ENCODE measurements at regions not wholly inside any gene's neighbourhood (a gene's known extent, or its start where the extent isn't known, plus 50 kb on each side); places are given as distances from the start of the nearest gene placed in this dataset.
A peak's percentile ranks its signal among the peaks of the same experiment; 100 is the strongest.

DNA sequence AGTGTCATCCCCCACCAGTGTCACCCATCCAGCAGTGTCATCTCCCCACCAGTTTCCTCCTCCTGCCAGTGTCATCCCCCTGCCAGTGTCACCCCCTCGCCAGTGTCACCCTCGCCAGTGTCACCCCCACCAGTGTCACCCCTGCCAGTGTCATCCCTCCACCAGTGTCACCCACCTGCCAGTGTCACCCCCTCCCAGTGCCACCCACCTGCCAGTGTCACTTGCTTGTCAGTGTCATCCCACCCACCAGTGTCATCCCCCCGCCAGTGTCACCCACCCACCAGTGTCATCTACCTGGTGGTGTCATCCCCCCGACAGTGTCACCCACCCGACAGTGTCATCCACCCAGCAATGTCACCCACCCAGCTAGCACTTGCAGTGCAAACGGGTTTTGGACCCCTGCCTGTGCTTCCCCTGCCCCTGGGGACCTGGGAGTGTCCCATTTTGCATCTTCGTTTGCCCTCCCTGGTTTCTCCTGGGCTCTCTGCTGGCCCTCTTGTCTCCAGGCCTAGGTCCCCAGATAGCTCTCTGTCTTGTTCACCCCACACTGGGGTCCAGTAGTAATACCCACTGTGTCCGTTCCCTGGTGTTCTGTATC lies 99.8 kb upstream of the PRR20G start:
- no peaks in the 10 kb centered on the region for H3K27me3 ChIP-seq (ENCODE audit: control insufficient read depth, insufficient read depth, low read length)
- no peak overlapping the region for H3K4me3 ChIP-seq (ENCODE audit: low read depth, low read length)
- H3K4me1 ChIP-seq (ENCODE audit: control insufficient read depth, insufficient read depth, low read length), result peaks cover 20% of the 10 kb centered on the region
- no peak for DNase-seq (ENCODE audit: low read depth in 4 of 6, low spot score in 6 of 6)
- no peaks in the 10 kb centered on the region for H3K36me3 ChIP-seq (ENCODE audit: control insufficient read depth, insufficient read depth, low read length)
- H3K9me3 ChIP-seq (ENCODE audit: control insufficient read depth, insufficient read depth, low read length), result no peaks in the 10 kb centered on the region
- 93% methylated on average over 8 of the region's 8 CpGs for WGBS (ENCODE audit: insufficient coverage)
- no peak overlapping the region for H3K27ac ChIP-seq (ENCODE audit: low read depth, low read length)

GRCh38 chr3:127387119-127387518 lies 99.3 kb upstream of the PRR20G start:
- no peaks in the 10 kb centered on the region for H3K27me3 ChIP-seq (ENCODE audit: control insufficient read depth, insufficient read depth, low read length)
- peaks cover 15% of the 10 kb centered on the region for H3K4me1 ChIP-seq (ENCODE audit: control insufficient read depth, insufficient read depth, low read length)
- H3K9me3 ChIP-seq (ENCODE audit: control insufficient read depth, insufficient read depth, low read length), result no peaks in the 10 kb centered on the region
- H3K36me3 ChIP-seq (ENCODE audit: control insufficient read depth, insufficient read depth, low read length), result no peaks in the 10 kb centered on the region
- no peak overlapping the region for H3K4me3 ChIP-seq (ENCODE audit: low read depth, low read length)
- no peak overlapping the region for H3K27ac ChIP-seq (ENCODE audit: low read depth, low read length)
- 100% methylated on average over 1 of the region's 8 CpGs for WGBS (ENCODE audit: insufficient coverage)
- no peak for DNase-seq (ENCODE audit: low read depth in 4 of 6, low spot score in 6 of 6)

DNA sequence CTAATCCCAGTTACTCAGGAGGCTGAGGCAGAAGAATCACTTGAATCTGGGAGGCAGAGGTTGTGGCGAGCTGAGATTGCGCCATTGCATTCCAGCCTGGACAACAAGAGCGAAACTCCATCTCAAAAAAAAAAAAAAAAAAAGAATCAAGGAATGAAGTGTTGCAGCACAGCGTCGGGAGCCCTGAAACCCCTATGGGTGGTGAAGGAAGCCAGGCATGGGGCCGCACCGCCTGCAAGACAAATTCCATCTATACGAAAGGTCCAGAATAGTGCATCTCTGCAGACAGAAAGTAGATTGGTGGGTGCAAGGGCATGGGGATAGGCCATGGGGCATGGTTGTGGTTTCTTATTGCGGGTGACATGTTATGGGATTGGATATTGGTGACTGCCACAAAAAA lies 98.6 kb upstream of the PRR20G start:
- WGBS (ENCODE audit: insufficient coverage), result 96% methylated on average over 5 of the region's 9 CpGs
- Histone ChIP-seq H3K27ac (ENCODE audit: low read depth, low read length) (no peak overlapping the region), H3K9me3 (ENCODE audit: control insufficient read depth, insufficient read depth, low read length) (no peaks in the 10 kb centered on the region), H3K27me3 (ENCODE audit: control insufficient read depth, insufficient read depth, low read length) (no peaks in the 10 kb centered on the region), H3K4me3 (ENCODE audit: low read depth, low read length) (no peak overlapping the region), H3K4me1 (ENCODE audit: control insufficient read depth, insufficient read depth, low read length) (peaks cover 9% of the 10 kb centered on the region), H3K36me3 (ENCODE audit: control insufficient read depth, insufficient read depth, low read length) (no peaks in the 10 kb centered on the region)
- no peak for DNase-seq (ENCODE audit: low read depth in 4 of 6, low spot score in 6 of 6)

DNA sequence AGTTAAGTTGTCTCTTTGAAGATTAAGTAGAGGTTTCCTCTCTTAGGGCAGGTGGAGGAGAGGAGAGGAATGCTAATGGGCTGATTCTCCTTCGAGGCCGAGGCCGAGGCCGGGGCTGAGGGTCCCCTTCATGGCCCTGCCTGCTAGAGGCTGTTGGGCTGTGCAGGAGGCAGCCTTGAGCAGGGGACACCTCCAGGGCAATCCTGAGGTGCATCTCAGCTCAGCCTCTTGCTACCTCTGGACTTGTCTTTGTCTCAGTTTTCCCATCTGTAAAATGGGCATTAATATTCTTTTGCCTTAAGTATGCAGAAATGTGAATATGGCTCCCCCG lies 97.7 kb upstream of the PRR20G start:
- peaks cover 7% of the 10 kb centered on the region for H3K4me1 ChIP-seq (ENCODE audit: control insufficient read depth, insufficient read depth, low read length)
- H3K27me3 ChIP-seq (ENCODE audit: control insufficient read depth, insufficient read depth, low read length), result no peaks in the 10 kb centered on the region
- DNase-seq (ENCODE audit: low read depth in 4 of 6, low spot score in 6 of 6), result no peak
- 89% methylated on average over 4 of the region's 5 CpGs for WGBS (ENCODE audit: insufficient coverage)
- no peak overlapping the region for H3K4me3 ChIP-seq (ENCODE audit: low read depth, low read length)
- no peaks in the 10 kb centered on the region for H3K9me3 ChIP-seq (ENCODE audit: control insufficient read depth, insufficient read depth, low read length)
- no peaks in the 10 kb centered on the region for H3K36me3 ChIP-seq (ENCODE audit: control insufficient read depth, insufficient read depth, low read length)
- no peak overlapping the region for H3K27ac ChIP-seq (ENCODE audit: low read depth, low read length)

GRCh38 chr3:127384717-127385539 lies 97.1 kb upstream of the PRR20G start:
- Histone ChIP-seq H3K36me3 (ENCODE audit: control insufficient read depth, insufficient read depth, low read length) (no peaks in the 10 kb centered on the region), H3K27ac (ENCODE audit: low read depth, low read length) (no peak overlapping the region), H3K27me3 (ENCODE audit: control insufficient read depth, insufficient read depth, low read length) (no peaks in the 10 kb centered on the region), H3K4me3 (ENCODE audit: low read depth, low read length) (no peak overlapping the region), H3K4me1 (ENCODE audit: control insufficient read depth, insufficient read depth, low read length) (peaks cover 7% of the 10 kb centered on the region), H3K9me3 (ENCODE audit: control insufficient read depth, insufficient read depth, low read length) (no peaks in the 10 kb centered on the region)
- WGBS (ENCODE audit: insufficient coverage), result 73% methylated on average over 13 of the region's 18 CpGs
- DNase-seq (ENCODE audit: low read depth in 4 of 6, low spot score in 6 of 6), result no peak

- DNase-seq (ENCODE audit: low read depth in 4 of 6, low spot score in 6 of 6), result no peak
- H3K27me3 ChIP-seq (ENCODE audit: control insufficient read depth, insufficient read depth, low read length), result no peaks in the 10 kb centered on the region
- 80% methylated on average over 4 of the region's 10 CpGs for WGBS (ENCODE audit: insufficient coverage)
- no peak overlapping the region for H3K27ac ChIP-seq (ENCODE audit: low read depth, low read length)
- no peaks in the 10 kb centered on the region for H3K36me3 ChIP-seq (ENCODE audit: control insufficient read depth, insufficient read depth, low read length)
- no peaks in the 10 kb centered on the region for H3K9me3 ChIP-seq (ENCODE audit: control insufficient read depth, insufficient read depth, low read length)
- peaks cover 7% of the 10 kb centered on the region for H3K4me1 ChIP-seq (ENCODE audit: control insufficient read depth, insufficient read depth, low read length)
- no peak overlapping the region for H3K4me3 ChIP-seq (ENCODE audit: low read depth, low read length)
Observed at GRCh38 chr3:127383656-127384179, 95.9 kb upstream of the PRR20G start.

DNA sequence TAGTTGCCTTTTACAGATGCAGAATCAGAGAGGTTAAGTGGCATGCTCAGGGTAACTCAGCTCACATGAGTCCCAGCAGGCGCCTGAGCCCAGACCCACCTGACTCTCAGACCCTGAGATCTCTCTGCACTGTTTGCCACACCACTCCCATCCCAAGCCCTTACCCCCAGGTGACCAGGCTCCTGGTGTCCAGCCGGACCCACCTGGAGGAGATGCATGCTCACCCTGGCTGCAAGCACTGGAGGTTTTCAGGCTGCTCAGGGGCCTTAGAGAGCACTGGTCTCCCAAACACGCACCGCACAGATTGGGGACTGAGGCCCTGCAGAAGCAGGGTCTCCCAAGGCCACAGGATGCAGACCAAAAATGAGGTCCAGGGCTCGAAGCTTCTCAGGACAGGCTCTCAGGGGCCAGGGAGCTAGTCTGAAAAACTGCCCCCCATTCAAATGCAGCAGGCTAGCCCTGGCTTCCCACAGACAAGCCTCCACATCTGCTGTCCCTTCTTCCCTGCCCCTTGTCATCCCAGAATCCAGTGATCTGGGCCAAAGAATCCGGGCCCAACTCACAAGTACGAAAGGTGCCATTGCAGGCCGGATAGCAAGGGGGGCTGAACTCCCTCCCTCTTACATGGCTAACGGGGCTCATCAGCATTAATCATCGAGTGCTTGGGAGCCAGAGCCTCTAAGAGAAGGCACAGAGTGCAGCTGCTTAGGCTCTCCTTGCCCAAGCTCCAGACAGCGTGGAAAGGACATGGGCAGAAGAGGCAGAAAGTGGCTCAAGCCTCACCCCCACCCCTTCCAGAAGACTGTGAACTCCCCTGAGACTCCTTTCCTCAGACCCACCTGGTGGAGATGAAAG lies 90.2 kb upstream of the PRR20G start:
- Histone ChIP-seq H3K36me3 (ENCODE audit: control insufficient read depth, insufficient read depth, low read length) (no peaks in the 10 kb centered on the region), H3K27me3 (ENCODE audit: control insufficient read depth, insufficient read depth, low read length) (no peaks in the 10 kb centered on the region), H3K27ac (ENCODE audit: low read depth, low read length) (no peak overlapping the region), H3K4me1 (ENCODE audit: control insufficient read depth, insufficient read depth, low read length) (peaks cover 17% of the 10 kb centered on the region), H3K9me3 (ENCODE audit: control insufficient read depth, insufficient read depth, low read length) (no peaks in the 10 kb centered on the region), H3K4me3 (ENCODE audit: low read depth, low read length) (no peak overlapping the region)
- 66% methylated on average over 11 of the region's 11 CpGs for WGBS (ENCODE audit: insufficient coverage)
- DNase-seq (ENCODE audit: low read depth in 4 of 6, low spot score in 6 of 6), result no peak

DNA sequence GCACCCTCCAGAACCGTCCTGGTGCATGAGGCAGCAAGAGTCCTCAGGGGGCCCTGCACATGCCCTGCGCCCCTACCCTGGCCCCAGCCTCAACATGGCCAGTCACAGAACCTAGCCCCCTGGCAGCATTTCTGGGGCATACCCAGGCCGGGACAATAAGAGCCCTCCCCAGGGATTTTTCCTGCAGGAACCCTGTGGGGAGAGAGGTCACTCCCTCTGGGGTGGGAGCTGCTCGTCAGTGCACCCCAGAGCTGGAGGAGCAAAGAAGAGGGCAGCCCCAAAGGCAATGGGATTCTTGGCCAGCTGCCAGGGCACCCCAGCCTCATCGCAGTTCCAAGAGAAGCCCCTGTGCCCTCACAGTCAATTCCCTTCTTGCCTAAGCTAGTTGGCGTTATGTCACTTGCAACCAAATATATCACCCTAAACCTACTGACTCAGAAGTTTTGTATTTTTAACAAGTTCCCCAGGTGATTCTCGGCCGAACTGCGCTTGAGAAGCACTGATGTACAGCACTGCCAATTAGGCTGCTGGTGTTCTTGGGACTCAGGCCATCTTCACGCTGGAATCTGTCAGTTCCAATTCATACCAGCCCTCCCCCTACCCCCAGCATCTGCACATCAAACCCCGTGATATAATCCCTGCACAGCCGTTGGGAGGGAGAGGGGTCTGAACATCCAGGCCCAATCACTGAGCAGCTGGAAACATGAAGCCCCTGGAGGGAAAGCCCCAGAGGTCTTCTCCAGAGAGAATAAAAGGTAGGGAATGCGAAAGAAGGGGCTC lies 87.5 kb upstream of the PRR20G start:
- Histone ChIP-seq H3K4me1 (ENCODE audit: control insufficient read depth, insufficient read depth, low read length) (peaks cover 37% of the 10 kb centered on the region), H3K36me3 (ENCODE audit: control insufficient read depth, insufficient read depth, low read length) (no peaks in the 10 kb centered on the region), H3K27me3 (ENCODE audit: control insufficient read depth, insufficient read depth, low read length) (no peaks in the 10 kb centered on the region), H3K27ac (ENCODE audit: low read depth, low read length) (no peak overlapping the region), H3K4me3 (ENCODE audit: low read depth, low read length) (no peak overlapping the region), H3K9me3 (ENCODE audit: control insufficient read depth, insufficient read depth, low read length) (no peaks in the 10 kb centered on the region)
- peak in 1 of 6 donors; percentile 42 for DNase-seq (ENCODE audit: low read depth in 4 of 6, low spot score in 6 of 6)
- 80% methylated on average over 10 of the region's 13 CpGs for WGBS (ENCODE audit: insufficient coverage)
